ENCODE measurements at regions not wholly inside any gene's neighbourhood (a gene's known extent, or its start where the extent isn't known, plus 50 kb on each side); places are given as distances from the start of the nearest gene placed in this dataset.

GRCh38 chr1:184141361-184141880, 89.9 kb downstream of the TSEN15 start:
- ATAC-seq (no peak), DNase-seq (no peak)

- DNase-seq, result no peak
- no peak for ATAC-seq
Measured at GRCh38 chr1:184143449-184143848, 91.9 kb downstream of the TSEN15 start.

GRCh38 chr1:184145083-184145482, 93.6 kb downstream of the TSEN15 start:
- no peak for ATAC-seq
- DNase-seq, result no peak

GRCh38 chr1:184146202-184146601, 94.7 kb downstream of the TSEN15 start:
- no peak for ATAC-seq
- DNase-seq, result no peak

- ATAC-seq, result no peak
- no peak for DNase-seq
Measured at GRCh38 chr1:184150776-184151531, 99.4 kb downstream of the TSEN15 start.

GRCh38 chr1:184152434-184152898, 100.9 kb downstream of the TSEN15 start:
- ATAC-seq, result peak; percentile 36

GRCh38 chr1:184152974-184153373, 101.4 kb downstream of the TSEN15 start:
- no peak for ATAC-seq

More at GRCh38 chr1:184152434-184152898, 100.9 kb downstream of the TSEN15 start:
- DNase-seq, result no peak

GRCh38 chr1:184153731-184154130, 102.2 kb downstream of the TSEN15 start:
- no peak for DNase-seq

More at GRCh38 chr1:184152974-184153373, 101.4 kb downstream of the TSEN15 start:
- DNase-seq, result no peak

GRCh38 chr1:184156521-184157393, 105.2 kb downstream of the TSEN15 start:
- ATAC-seq, result no peak

More at GRCh38 chr1:184153731-184154130, 102.2 kb downstream of the TSEN15 start:
- no peak for ATAC-seq

GRCh38 chr1:184157394-184157742, 105.8 kb downstream of the TSEN15 start:
- no peak for DNase-seq
- ATAC-seq, result no peak

More at GRCh38 chr1:184156521-184157393, 105.2 kb downstream of the TSEN15 start:
- no peak for DNase-seq

- no peak for DNase-seq
- no peak for ATAC-seq
Measured at GRCh38 chr1:184158896-184159681, 107.6 kb downstream of the TSEN15 start.

GRCh38 chr1:184160236-184160635, 108.7 kb downstream of the TSEN15 start:
- DNase-seq (peak; percentile 15), ATAC-seq (peak; percentile 88)

GRCh38 chr1:184161071-184161698, 109.7 kb downstream of the TSEN15 start:
- peak; percentile 75 for ATAC-seq
- DNase-seq, result peak; percentile 13

GRCh38 chr1:184162281-184162680, 110.8 kb downstream of the TSEN15 start:
- ATAC-seq (no peak), DNase-seq (no peak)

- no peak for DNase-seq
- no peak for ATAC-seq
Measured at GRCh38 chr1:184163674-184164465, 112.3 kb downstream of the TSEN15 start.

- DNase-seq (no peak), ATAC-seq (no peak)
Measured at GRCh38 chr1:184164536-184164935, 113.0 kb downstream of the TSEN15 start.

- ATAC-seq, result no peak
- DNase-seq, result no peak
Measured at GRCh38 chr1:184166485-184166884, 115.0 kb downstream of the TSEN15 start.

GRCh38 chr1:184167352-184167751, 115.8 kb downstream of the TSEN15 start:
- DNase-seq, result no peak
- ATAC-seq, result no peak

GRCh38 chr1:184170719-184171118, 119.2 kb downstream of the TSEN15 start:
- ATAC-seq (no peak), DNase-seq (no peak)

GRCh38 chr1:184176058-184176457, 124.5 kb downstream of the TSEN15 start:
- ATAC-seq, result no peak
- DNase-seq, result no peak

- ATAC-seq, result no peak
- no peak for DNase-seq
Measured at GRCh38 chr1:184181044-184181443, 129.5 kb downstream of the TSEN15 start.
